Cardiac muscle cell (in vitro differentiated cells and primary cell): ENCODE measurements at regions not wholly inside any gene's neighbourhood (a gene's known extent, or its start where the extent isn't known, plus 50 kb on each side); places are given as distances from the start of the nearest gene placed in this dataset.

Experiments
- DNase-seq, 2 donors: peaks; one replicate each; pipeline versions ENCODE4 v3.0.0 to v3.0.0-alpha.2; 2010 to 2017; ENCODE audit warnings: low read depth in 1 of 2, low spot score in 1 of 2
- H3K27ac ChIP-seq: fragments of 200-600 bp; sonication (generic); 2 replicates; pipeline ENCODE4 v1.5.1; 2016
- H3K27me3 ChIP-seq: fragments of 200-600 bp; sonication (generic); 2 replicates; pipeline ENCODE4 v1.6.0; 2016; ENCODE audit warnings: control low read depth
- H3K36me3 ChIP-seq: fragments of 200-600 bp; sonication (generic); 2 replicates; pipeline ENCODE4 v1.5.1; 2016; ENCODE audit warnings: control low read depth
- H3K4me1 ChIP-seq: fragments of 200-600 bp; sonication (generic); 2 replicates; pipeline ENCODE4 v1.8.1; 2017; ENCODE audit warnings: low read depth, mild to moderate bottlenecking, mixed run types
- H3K4me3 ChIP-seq: fragments of 200-600 bp; sonication (generic); 2 replicates; pipeline ENCODE4 v1.5.1; 2016; ENCODE audit warnings: mild to moderate bottlenecking
- H3K9me3 ChIP-seq: fragments of 200-600 bp; sonication (generic); 2 replicates; pipeline ENCODE4 v1.5.1; 2017; ENCODE audit warnings: low read depth, mild to moderate bottlenecking, control low read depth
- CTCF ChIP-seq: IDR thresholded peaks from 2 replicates; pipeline ENCODE4 v1.5.1; 2012; ENCODE audit warnings: low read depth, mild to moderate bottlenecking, low read length

DNA sequence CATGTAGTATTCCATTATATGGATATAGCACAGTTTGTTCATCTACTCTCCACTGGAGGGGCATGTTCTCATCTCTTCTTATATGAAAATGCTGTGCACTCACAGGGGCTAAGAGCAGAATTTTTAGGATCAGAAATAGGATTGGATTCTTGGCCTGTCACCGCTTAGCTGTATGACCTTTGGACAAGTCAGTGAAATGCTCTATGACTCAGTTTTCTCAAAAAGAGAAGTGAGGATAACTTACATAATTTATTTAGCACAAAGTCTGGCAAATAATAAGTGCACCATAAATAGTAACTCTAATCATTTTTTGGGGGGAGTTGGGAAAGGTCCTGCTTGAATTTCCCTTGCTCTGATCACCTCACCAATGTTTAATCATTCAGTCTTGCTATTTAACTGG lies 103.7 kb upstream of the LRIG1 start:
- no peak overlapping the region for H3K27ac ChIP-seq
- H3K4me3 ChIP-seq = no peak overlapping the region
- no peak for DNase-seq
- no peak for TF ChIP-seq CTCF
- H3K4me1 ChIP-seq = no peaks in the 10 kb centered on the region
- no peaks in the 10 kb centered on the region for H3K36me3 ChIP-seq
- H3K9me3 ChIP-seq = no peaks in the 10 kb centered on the region
- H3K27me3 ChIP-seq = no peaks in the 10 kb centered on the region

GRCh38 chr3:66606126-66606525 lies 105.3 kb upstream of the LRIG1 start:
- H3K4me1 ChIP-seq = no peaks in the 10 kb centered on the region
- no peaks in the 10 kb centered on the region for H3K9me3 ChIP-seq
- H3K27me3 ChIP-seq = no peaks in the 10 kb centered on the region
- DNase-seq = no peak
- no peak for TF ChIP-seq CTCF
- H3K27ac ChIP-seq = no peak overlapping the region
- no peak overlapping the region for H3K4me3 ChIP-seq
- no peaks in the 10 kb centered on the region for H3K36me3 ChIP-seq

GRCh38 chr3:66606868-66607267 lies 106.0 kb upstream of the LRIG1 start:
- TF ChIP-seq CTCF = no peak
- no peak overlapping the region for H3K4me3 ChIP-seq
- H3K27me3 ChIP-seq = no peaks in the 10 kb centered on the region
- H3K4me1 ChIP-seq = no peaks in the 10 kb centered on the region
- H3K36me3 ChIP-seq = no peaks in the 10 kb centered on the region
- no peaks in the 10 kb centered on the region for H3K9me3 ChIP-seq
- no peak overlapping the region for H3K27ac ChIP-seq
- no peak for DNase-seq

GRCh38 chr3:66609660-66610561 lies 109.1 kb upstream of the LRIG1 start:
- no peaks in the 10 kb centered on the region for H3K27me3 ChIP-seq
- no peak for TF ChIP-seq CTCF
- peak; percentile 23 to 58 for DNase-seq
- no peaks in the 10 kb centered on the region for H3K9me3 ChIP-seq
- H3K36me3 ChIP-seq = no peaks in the 10 kb centered on the region
- H3K4me3 ChIP-seq = no peak overlapping the region
- H3K4me1 ChIP-seq = no peaks in the 10 kb centered on the region
- H3K27ac ChIP-seq = no peak overlapping the region

DNA sequence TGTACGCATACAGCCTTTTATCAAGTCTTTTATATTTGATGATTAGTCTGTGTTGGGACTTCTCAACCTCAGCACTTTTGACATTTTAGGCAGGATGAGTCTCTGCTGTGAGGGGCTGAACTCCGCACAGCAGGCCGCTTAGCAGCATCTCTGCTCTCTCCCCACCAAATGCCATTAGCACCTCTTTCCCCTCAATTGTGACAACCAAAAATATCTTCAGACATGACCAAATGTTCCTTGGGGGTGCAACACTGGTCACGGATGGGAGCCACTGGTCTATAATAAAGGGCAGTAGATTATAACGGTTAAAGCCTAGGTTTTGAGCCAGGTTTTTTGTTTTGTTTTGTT lies 109.7 kb upstream of the LRIG1 start:
- Histone ChIP-seq H3K27me3 (no peaks in the 10 kb centered on the region), H3K36me3 (no peaks in the 10 kb centered on the region), H3K9me3 (no peaks in the 10 kb centered on the region), H3K4me3 (no peak overlapping the region), H3K4me1 (no peaks in the 10 kb centered on the region), H3K27ac (no peak overlapping the region)
- no peak for TF ChIP-seq CTCF
- DNase-seq = no peak
